ENCODE measurements at regions not wholly inside any gene's neighbourhood (a gene's known extent, or its start where the extent isn't known, plus 50 kb on each side); places are given as distances from the start of the nearest gene placed in this dataset.

DNA sequence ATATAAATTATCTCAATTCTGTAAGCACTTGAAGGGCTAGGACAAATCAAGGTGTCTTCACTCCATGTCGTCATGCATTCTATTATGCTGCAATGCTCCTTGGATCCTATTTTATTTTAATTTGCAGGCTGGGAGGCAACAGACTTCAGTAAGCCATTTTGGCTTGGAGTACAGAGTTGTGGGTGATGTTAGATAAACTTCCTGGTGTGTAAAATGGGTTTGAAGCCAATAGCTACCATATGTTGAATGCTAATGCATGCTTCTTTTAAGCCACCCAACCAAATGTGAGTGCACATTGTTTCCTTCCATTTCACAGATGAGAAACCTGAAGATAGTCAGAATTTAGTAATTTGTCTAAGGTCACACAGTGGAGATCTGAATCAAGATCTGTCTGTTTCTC, 482.8 kb downstream of the DISC1 start:
- H3K36me3 ChIP-seq (ENCODE audit: control insufficient read depth in 2 of 2, extremely low read depth in 1 of 2, insufficient read depth in 2 of 2, low read length in 2 of 2): no peaks in the 10 kb centered on the region
- dilution Hi-C loops (cut with MboI; ENCODE audit: extremely low pct_ligation_motif_present, low sequenced_read_pairs): no loop called here
- FAIRE-seq: no peak
- H3K9ac ChIP-seq (ENCODE audit: control insufficient read depth, extremely low read depth, insufficient read depth, low read length): no peak overlapping the region
- H3K9me3 ChIP-seq (ENCODE audit: control insufficient read depth, low read depth, low read length): no peaks in the 10 kb centered on the region
- H3K79me2 ChIP-seq (ENCODE audit: control insufficient read depth, insufficient read depth, low read length): no peaks in the 10 kb centered on the region
- H3K4me1 ChIP-seq (ENCODE audit: control insufficient read depth, extremely low read depth, insufficient read depth, low read length): no peaks in the 10 kb centered on the region
- no peaks in the 10 kb centered on the region for H3K9me1 ChIP-seq (ENCODE audit: control insufficient read depth, extremely low read depth, insufficient read depth, low read length)
- H3K4me2 ChIP-seq (ENCODE audit: control insufficient read depth, extremely low read depth, insufficient read depth, low read depth, low read length): no peak overlapping the region
- no peaks in the 10 kb centered on the region for H3K27me3 ChIP-seq (ENCODE audit: control insufficient read depth, extremely low read depth, insufficient read depth, low read length)
- no peaks in the 10 kb centered on the region for H4K20me1 ChIP-seq (ENCODE audit: control insufficient read depth, extremely low read depth, insufficient read depth, low read length)
- TF ChIP-seq, protein P1, sequence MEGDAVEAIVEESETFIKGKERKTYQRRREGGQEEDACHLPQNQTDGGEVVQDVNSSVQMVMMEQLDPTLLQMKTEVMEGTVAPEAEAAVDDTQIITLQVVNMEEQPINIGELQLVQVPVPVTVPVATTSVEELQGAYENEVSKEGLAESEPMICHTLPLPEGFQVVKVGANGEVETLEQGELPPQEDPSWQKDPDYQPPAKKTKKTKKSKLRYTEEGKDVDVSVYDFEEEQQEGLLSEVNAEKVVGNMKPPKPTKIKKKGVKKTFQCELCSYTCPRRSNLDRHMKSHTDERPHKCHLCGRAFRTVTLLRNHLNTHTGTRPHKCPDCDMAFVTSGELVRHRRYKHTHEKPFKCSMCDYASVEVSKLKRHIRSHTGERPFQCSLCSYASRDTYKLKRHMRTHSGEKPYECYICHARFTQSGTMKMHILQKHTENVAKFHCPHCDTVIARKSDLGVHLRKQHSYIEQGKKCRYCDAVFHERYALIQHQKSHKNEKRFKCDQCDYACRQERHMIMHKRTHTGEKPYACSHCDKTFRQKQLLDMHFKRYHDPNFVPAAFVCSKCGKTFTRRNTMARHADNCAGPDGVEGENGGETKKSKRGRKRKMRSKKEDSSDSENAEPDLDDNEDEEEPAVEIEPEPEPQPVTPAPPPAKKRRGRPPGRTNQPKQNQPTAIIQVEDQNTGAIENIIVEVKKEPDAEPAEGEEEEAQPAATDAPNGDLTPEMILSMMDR (optimal IDR thresholded peaks at IDR 0.05 in 1 of 3, IDR thresholded peaks at IDR 0.05 in 1 of 3, conservative IDR thresholded peaks at IDR 0.05 in 1 of 3; ENCODE audit: extremely low read depth in 1 of 3, insufficient read depth in 2 of 3, low read length in 3 of 3): no peak
- TF ChIP-seq EZH2 (IDR thresholded peaks at IDR 0.05; ENCODE audit: low read length): no peak
- DNase-seq (ENCODE audit: low read depth, low spot score): no peak
- no peak overlapping the region for H2AFZ ChIP-seq (ENCODE audit: control insufficient read depth, low read length)
- H3K27ac ChIP-seq (ENCODE audit: control insufficient read depth, insufficient read depth, low read length): no peak overlapping the region
- H3K4me3 ChIP-seq (ENCODE audit: control insufficient read depth in 2 of 3, extremely low read depth in 1 of 3, insufficient read depth in 2 of 3, low read depth in 1 of 3, low read length in 3 of 3): no peak overlapping the region

DNA sequence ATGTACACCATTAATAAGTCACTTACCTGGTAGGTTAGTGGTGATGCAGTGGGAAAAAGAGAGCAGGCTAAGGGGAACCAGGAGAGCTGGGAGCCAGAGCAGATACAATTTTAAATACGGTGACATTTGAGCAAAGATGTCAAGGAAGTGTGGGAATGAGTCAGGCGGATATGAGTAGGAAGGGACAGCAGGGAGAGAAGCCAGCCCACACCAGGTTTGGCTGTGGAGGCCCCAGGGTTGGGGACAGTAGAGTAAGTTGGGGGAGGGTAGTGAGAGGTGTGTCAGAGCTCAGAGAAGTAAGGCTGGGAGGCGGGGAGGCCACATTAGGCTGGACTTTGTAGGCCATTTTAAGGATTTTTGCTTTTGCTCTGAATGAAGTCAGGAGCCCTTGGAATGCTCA, 482.0 kb downstream of the DISC1 start:
- Histone ChIP-seq H3K9me1 (ENCODE audit: control insufficient read depth, extremely low read depth, insufficient read depth, low read length) (no peaks in the 10 kb centered on the region), H3K27me3 (ENCODE audit: control insufficient read depth, extremely low read depth, insufficient read depth, low read length) (no peaks in the 10 kb centered on the region), H3K79me2 (ENCODE audit: control insufficient read depth, insufficient read depth, low read length) (no peaks in the 10 kb centered on the region), H3K4me3 (ENCODE audit: control insufficient read depth in 2 of 3, extremely low read depth in 1 of 3, insufficient read depth in 2 of 3, low read depth in 1 of 3, low read length in 3 of 3) (no peak overlapping the region), H3K9me3 (ENCODE audit: control insufficient read depth, low read depth, low read length) (no peaks in the 10 kb centered on the region), H3K27ac (ENCODE audit: control insufficient read depth, insufficient read depth, low read length) (no peak overlapping the region), H4K20me1 (ENCODE audit: control insufficient read depth, extremely low read depth, insufficient read depth, low read length) (no peaks in the 10 kb centered on the region), H3K4me2 (ENCODE audit: control insufficient read depth, extremely low read depth, insufficient read depth, low read depth, low read length) (no peak overlapping the region), H3K9ac (ENCODE audit: control insufficient read depth, extremely low read depth, insufficient read depth, low read length) (no peak overlapping the region), H3K36me3 (ENCODE audit: control insufficient read depth in 2 of 2, extremely low read depth in 1 of 2, insufficient read depth in 2 of 2, low read length in 2 of 2) (no peaks in the 10 kb centered on the region), H2AFZ (ENCODE audit: control insufficient read depth, low read length) (no peak overlapping the region), H3K4me1 (ENCODE audit: control insufficient read depth, extremely low read depth, insufficient read depth, low read length) (no peaks in the 10 kb centered on the region)
- no peak for TF ChIP-seq EZH2 (IDR thresholded peaks at IDR 0.05; ENCODE audit: low read length)
- FAIRE-seq: no peak
- dilution Hi-C loops (cut with MboI; ENCODE audit: extremely low pct_ligation_motif_present, low sequenced_read_pairs): no loop called here
- no peak for DNase-seq (ENCODE audit: low read depth, low spot score)

DNA sequence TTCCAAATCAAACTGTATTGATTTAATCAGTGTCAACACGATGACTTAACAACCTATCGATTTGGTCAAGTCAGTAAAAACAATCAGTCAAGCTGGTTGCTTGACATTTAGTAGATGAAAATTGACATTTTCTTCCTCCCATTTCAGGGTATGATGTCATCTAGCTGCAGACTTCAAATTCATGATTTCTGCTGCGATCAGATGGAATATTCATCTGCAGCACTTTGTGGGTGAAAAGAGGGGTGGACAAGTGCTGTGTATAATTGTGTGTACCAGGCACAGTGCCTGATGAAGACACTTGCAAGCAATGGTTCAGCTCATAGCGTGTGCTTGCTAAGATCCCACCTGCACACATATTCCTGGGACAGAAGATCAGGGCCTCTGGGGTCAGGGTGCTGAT, 479.8 kb downstream of the DISC1 start:
- no peak for TF ChIP-seq EZH2 (IDR thresholded peaks at IDR 0.05; ENCODE audit: low read length)
- TF ChIP-seq, protein P1 (optimal IDR thresholded peaks at IDR 0.05 in 1 of 3, IDR thresholded peaks at IDR 0.05 in 1 of 3, conservative IDR thresholded peaks at IDR 0.05 in 1 of 3; ENCODE audit: extremely low read depth in 1 of 3, insufficient read depth in 2 of 3, low read length in 3 of 3): no peak
- Histone ChIP-seq H3K27me3 (ENCODE audit: control insufficient read depth, extremely low read depth, insufficient read depth, low read length) (no peaks in the 10 kb centered on the region), H3K9ac (ENCODE audit: control insufficient read depth, extremely low read depth, insufficient read depth, low read length) (no peak overlapping the region), H3K4me3 (ENCODE audit: control insufficient read depth in 2 of 3, extremely low read depth in 1 of 3, insufficient read depth in 2 of 3, low read depth in 1 of 3, low read length in 3 of 3) (no peak overlapping the region), H3K27ac (ENCODE audit: control insufficient read depth, insufficient read depth, low read length) (no peak overlapping the region), H3K9me3 (ENCODE audit: control insufficient read depth, low read depth, low read length) (no peaks in the 10 kb centered on the region), H3K79me2 (ENCODE audit: control insufficient read depth, insufficient read depth, low read length) (no peaks in the 10 kb centered on the region), H2AFZ (ENCODE audit: control insufficient read depth, low read length) (no peak overlapping the region), H3K36me3 (ENCODE audit: control insufficient read depth in 2 of 2, extremely low read depth in 1 of 2, insufficient read depth in 2 of 2, low read length in 2 of 2) (no peaks in the 10 kb centered on the region), H3K4me1 (ENCODE audit: control insufficient read depth, extremely low read depth, insufficient read depth, low read length) (no peaks in the 10 kb centered on the region), H3K4me2 (ENCODE audit: control insufficient read depth, extremely low read depth, insufficient read depth, low read depth, low read length) (no peak overlapping the region), H4K20me1 (ENCODE audit: control insufficient read depth, extremely low read depth, insufficient read depth, low read length) (no peaks in the 10 kb centered on the region), H3K9me1 (ENCODE audit: control insufficient read depth, extremely low read depth, insufficient read depth, low read length) (no peaks in the 10 kb centered on the region)
- FAIRE-seq (no peak), DNase-seq (ENCODE audit: low read depth, low spot score) (no peak)
- dilution Hi-C loops (cut with MboI; ENCODE audit: extremely low pct_ligation_motif_present, low sequenced_read_pairs): no loop called here

Measured in keratinocyte (primary cell).